ENCODE measurements at regions not wholly inside any gene's neighbourhood (a gene's known extent, or its start where the extent isn't known, plus 50 kb on each side); places are given as distances from the start of the nearest gene placed in this dataset.

DNA sequence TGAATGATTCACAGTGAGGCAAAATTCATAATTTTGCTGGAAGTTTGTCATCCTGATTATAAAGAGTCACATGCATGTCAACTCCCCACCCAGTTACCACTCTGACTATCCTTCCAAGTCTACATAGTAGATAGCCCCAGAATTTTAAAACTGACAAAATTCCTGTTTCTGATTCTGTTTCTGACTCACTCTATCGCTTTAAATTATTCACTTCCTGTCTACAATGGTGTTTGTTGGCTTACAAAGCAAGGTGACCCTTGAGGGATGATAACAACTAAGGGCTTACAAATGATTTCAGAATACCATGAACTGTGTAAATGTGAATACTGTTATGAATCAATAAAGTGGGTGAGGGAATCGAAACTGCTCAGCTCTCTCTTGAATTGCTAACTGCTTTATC lies 98.7 kb upstream of the KL start:
- TF ChIP-seq, protein P1, sequence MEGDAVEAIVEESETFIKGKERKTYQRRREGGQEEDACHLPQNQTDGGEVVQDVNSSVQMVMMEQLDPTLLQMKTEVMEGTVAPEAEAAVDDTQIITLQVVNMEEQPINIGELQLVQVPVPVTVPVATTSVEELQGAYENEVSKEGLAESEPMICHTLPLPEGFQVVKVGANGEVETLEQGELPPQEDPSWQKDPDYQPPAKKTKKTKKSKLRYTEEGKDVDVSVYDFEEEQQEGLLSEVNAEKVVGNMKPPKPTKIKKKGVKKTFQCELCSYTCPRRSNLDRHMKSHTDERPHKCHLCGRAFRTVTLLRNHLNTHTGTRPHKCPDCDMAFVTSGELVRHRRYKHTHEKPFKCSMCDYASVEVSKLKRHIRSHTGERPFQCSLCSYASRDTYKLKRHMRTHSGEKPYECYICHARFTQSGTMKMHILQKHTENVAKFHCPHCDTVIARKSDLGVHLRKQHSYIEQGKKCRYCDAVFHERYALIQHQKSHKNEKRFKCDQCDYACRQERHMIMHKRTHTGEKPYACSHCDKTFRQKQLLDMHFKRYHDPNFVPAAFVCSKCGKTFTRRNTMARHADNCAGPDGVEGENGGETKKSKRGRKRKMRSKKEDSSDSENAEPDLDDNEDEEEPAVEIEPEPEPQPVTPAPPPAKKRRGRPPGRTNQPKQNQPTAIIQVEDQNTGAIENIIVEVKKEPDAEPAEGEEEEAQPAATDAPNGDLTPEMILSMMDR (IDR thresholded peaks at IDR 0.05; ENCODE audit: insufficient read depth, low read depth, low read length): no peak
- POLR2A ChIA-PET: no interaction called here
- DNase-seq (ENCODE audit: low read depth): no peak
- Histone ChIP-seq H3K27me3 (ENCODE audit: control insufficient read depth, insufficient read depth, low read length) (no peaks in the 10 kb centered on the region), H3K36me3 (ENCODE audit: control insufficient read depth, insufficient read depth, low read length) (no peaks in the 10 kb centered on the region), H3K4me3 (ENCODE audit: low read depth, low read length) (no peak overlapping the region)
- CTCF ChIA-PET: no interaction called here

DNA sequence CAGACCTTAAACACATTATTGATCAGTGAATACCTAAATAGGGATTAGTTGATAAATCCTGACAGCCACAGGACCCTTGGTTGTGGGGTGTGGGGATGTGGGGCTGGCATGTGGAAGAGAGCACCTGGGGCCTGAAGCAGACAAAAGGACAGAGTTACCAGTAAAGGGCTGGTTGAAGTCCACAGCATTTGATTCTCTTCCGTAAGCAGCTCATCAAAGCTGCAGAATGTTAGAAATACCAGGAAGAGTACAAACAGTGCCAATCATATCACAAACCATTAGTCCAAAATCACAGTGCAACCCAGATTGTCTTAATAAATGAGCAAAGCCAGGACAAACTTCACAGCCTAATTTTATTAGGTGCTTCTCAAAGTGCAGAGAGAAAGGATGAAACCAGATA lies 92.5 kb upstream of the KL start:
- no peak for DNase-seq (ENCODE audit: low read depth)
- ChIA-PET POLR2A (no interaction called here), CTCF (no interaction called here)
- Histone ChIP-seq H3K36me3 (ENCODE audit: control insufficient read depth, insufficient read depth, low read length) (no peaks in the 10 kb centered on the region), H3K4me3 (ENCODE audit: low read depth, low read length) (no peak overlapping the region), H3K27me3 (ENCODE audit: control insufficient read depth, insufficient read depth, low read length) (no peaks in the 10 kb centered on the region)
- TF ChIP-seq, protein P1 (IDR thresholded peaks at IDR 0.05; ENCODE audit: insufficient read depth, low read depth, low read length): no peak

DNA sequence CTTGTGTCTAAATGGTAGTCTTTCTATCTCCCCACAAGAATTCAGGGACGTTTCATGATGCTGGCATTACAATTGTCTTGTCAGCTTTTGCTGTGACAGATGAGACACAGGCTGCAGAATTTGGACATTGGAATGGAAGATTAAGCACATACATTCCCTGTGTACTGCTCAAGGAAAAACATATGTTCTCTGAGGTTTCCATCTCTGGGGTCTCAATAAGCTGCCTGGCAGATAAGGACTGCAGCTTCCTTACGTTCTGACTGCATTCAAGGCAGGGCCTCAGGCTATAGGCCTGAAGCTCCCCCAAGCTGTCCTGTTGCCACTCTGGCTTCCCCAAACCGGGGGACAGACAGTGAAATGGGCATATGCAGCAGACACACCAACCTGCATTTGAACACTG lies 91.3 kb upstream of the KL start:
- Histone ChIP-seq H3K27me3 (ENCODE audit: control insufficient read depth, insufficient read depth, low read length) (no peaks in the 10 kb centered on the region), H3K36me3 (ENCODE audit: control insufficient read depth, insufficient read depth, low read length) (no peaks in the 10 kb centered on the region), H3K4me3 (ENCODE audit: low read depth, low read length) (no peak overlapping the region)
- ChIA-PET CTCF (interaction anchor here (1.1 to 2.2 kb wide), 2 partner anchors 13 to 27 kb away, joined by 3 to 8 read pairs; no protein-coding TSS in a partner anchor), POLR2A (no interaction called here)
- DNase-seq (ENCODE audit: low read depth): no peak
- TF ChIP-seq, protein P1 (IDR thresholded peaks at IDR 0.05; ENCODE audit: insufficient read depth, low read depth, low read length): no peak

DNA sequence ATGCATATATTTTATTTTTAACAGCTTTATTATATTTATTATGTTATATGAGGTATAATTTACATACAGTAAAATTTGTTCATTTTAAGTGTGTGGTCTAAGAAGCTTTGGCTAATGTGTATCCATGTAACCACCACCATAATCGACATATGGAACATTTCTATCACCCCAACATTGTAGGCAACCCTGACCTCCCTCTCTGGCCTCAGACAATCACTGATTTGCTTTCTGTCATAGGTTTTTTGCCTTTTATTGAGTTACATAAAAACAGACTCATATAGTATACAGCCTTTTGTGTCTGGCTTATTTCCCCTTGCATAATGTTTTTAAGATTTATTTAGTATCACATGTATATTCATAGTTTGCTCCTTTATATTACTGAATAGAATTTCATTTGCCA lies 90.7 kb upstream of the KL start:
- TF ChIP-seq, protein P1 (IDR thresholded peaks at IDR 0.05; ENCODE audit: insufficient read depth, low read depth, low read length): no peak
- no peaks in the 10 kb centered on the region for H3K27me3 ChIP-seq (ENCODE audit: control insufficient read depth, insufficient read depth, low read length)
- ChIA-PET POLR2A (no interaction called here), CTCF (interaction anchor here (1.1 to 2.2 kb wide), 2 partner anchors 13 to 26 kb away, joined by 3 to 8 read pairs; no protein-coding TSS in a partner anchor)
- H3K4me3 ChIP-seq (ENCODE audit: low read depth, low read length): no peak overlapping the region
- no peak for DNase-seq (ENCODE audit: low read depth)
- H3K36me3 ChIP-seq (ENCODE audit: control insufficient read depth, insufficient read depth, low read length): no peaks in the 10 kb centered on the region

DNA sequence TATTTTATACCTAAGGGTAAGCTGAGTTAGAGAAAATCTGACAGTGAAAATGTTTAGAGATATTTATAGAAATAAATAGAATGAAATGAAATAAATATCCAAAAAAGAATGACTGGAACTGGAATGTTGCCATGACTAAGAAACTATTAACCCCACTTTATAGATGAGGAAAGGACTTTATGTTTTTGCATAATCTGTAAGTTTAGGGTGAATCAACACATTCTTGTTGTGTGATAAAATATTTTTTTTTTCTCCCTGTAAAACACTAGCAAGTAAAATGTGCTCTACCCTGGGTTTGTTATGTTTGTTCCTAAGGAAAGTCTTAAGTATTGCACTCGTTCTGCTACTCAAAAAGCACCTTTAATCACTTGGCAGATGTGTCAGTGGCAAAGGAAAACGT lies 83.8 kb upstream of the KL start:
- ChIA-PET POLR2A (interaction anchor here (0.6 kb wide), 1 partner anchor 264 kb away, joined by 3 read pairs; no protein-coding TSS in a partner anchor), CTCF (no interaction called here)
- Histone ChIP-seq H3K4me3 (ENCODE audit: low read depth, low read length) (no peak overlapping the region), H3K27me3 (ENCODE audit: control insufficient read depth, insufficient read depth, low read length) (peaks cover 10% of the 10 kb centered on the region), H3K36me3 (ENCODE audit: control insufficient read depth, insufficient read depth, low read length) (no peaks in the 10 kb centered on the region)
- DNase-seq (ENCODE audit: low read depth): no peak
- TF ChIP-seq, protein P1 (IDR thresholded peaks at IDR 0.05; ENCODE audit: insufficient read depth, low read depth, low read length): no peak
